Omental fat pad (tissue), 3 donors: ENCODE measurements at regions not wholly inside any gene's neighbourhood (a gene's known extent, or its start where the extent isn't known, plus 50 kb on each side); places are given as distances from the start of the nearest gene placed in this dataset.

Experiments used
- ATAC-seq: fragments of 150-250 bp; one replicate; pipeline ENCODE4 v1.9.1; 2016; ENCODE audit warnings: mild to moderate bottlenecking, moderate library complexity; ENCODE audit not compliant: low FRiP score
- DNase-seq: peaks from one replicate; pipeline ENCODE4 v3.0.0-alpha.2; 2019; ENCODE audit warnings: low spot score
- CTCF ChIP-seq, 3 donors: fragments of 450-650 bp; IDR thresholded peaks; one replicate each; pipeline ENCODE4 v1.5.1; 2016 to 2017; ENCODE audit warnings: antibody characterized with exemption in 3 of 3, mild to moderate bottlenecking in 3 of 3, moderate library complexity in 2 of 3

- no peak for TF ChIP-seq CTCF (IDR thresholded peaks at IDR 0.05)
- ATAC-seq (no peak), DNase-seq (no peak)
Observed at GRCh38 chr17:33811004-33811760, 443.9 kb upstream of the CCL2 start.

GRCh38 chr17:33811984-33812577 lies 443.0 kb upstream of the CCL2 start:
- DNase-seq, result no peak
- TF ChIP-seq CTCF (IDR thresholded peaks at IDR 0.05), result no peak
- no peak for ATAC-seq

GRCh38 chr17:33814852-33815251 lies 440.2 kb upstream of the CCL2 start:
- no peak for TF ChIP-seq CTCF (IDR thresholded peaks at IDR 0.05)
- ATAC-seq (no peak), DNase-seq (no peak)

GRCh38 chr17:33816036-33816435 lies 439.0 kb upstream of the CCL2 start:
- DNase-seq (no peak), ATAC-seq (no peak)
- TF ChIP-seq CTCF (IDR thresholded peaks at IDR 0.05), result no peak

GRCh38 chr17:33816842-33817617 lies 438.1 kb upstream of the CCL2 start:
- no peak for TF ChIP-seq CTCF (IDR thresholded peaks at IDR 0.05)
- DNase-seq (no peak), ATAC-seq (no peak)

- TF ChIP-seq CTCF (IDR thresholded peaks at IDR 0.05), result no peak
- DNase-seq (no peak), ATAC-seq (no peak)
Observed at GRCh38 chr17:33819539-33819938, 435.5 kb upstream of the CCL2 start.
